ENCODE measurements at regions not wholly inside any gene's neighbourhood (a gene's known extent, or its start where the extent isn't known, plus 50 kb on each side); places are given as distances from the start of the nearest gene placed in this dataset.
"Not testable (repeated sequence)": the region's sequence is repeated elsewhere in the genome, so short reads cannot be mapped to it uniquely, and the experiment has no call there.

GRCh38 chr14:99030454-99030853 lies 241.5 kb downstream of the BCL11B start:
- H3K27ac ChIP-seq, result no peak overlapping the region
- TF ChIP-seq CTCF (conservative IDR thresholded peaks at IDR 0.05), result no peak

- TF ChIP-seq CTCF (conservative IDR thresholded peaks at IDR 0.05), result no peak
- no peak overlapping the region for H3K27ac ChIP-seq
Observed at GRCh38 chr14:99032759-99033158, 239.2 kb downstream of the BCL11B start.

- H3K27ac ChIP-seq, result no peak overlapping the region
- TF ChIP-seq CTCF (conservative IDR thresholded peaks at IDR 0.05), result no peak
Observed at GRCh38 chr14:99033951-99034350, 238.0 kb downstream of the BCL11B start.

GRCh38 chr14:99034711-99035171 lies 237.3 kb downstream of the BCL11B start:
- H3K27ac ChIP-seq, result no peak overlapping the region
- TF ChIP-seq CTCF (conservative IDR thresholded peaks at IDR 0.05), result no peak

GRCh38 chr14:99035268-99035667 lies 236.7 kb downstream of the BCL11B start:
- no peak for TF ChIP-seq CTCF (conservative IDR thresholded peaks at IDR 0.05)
- H3K27ac ChIP-seq, result no peak overlapping the region

GRCh38 chr14:99035712-99036610 lies 236.0 kb downstream of the BCL11B start:
- no peak for TF ChIP-seq CTCF (conservative IDR thresholded peaks at IDR 0.05)
- no peak overlapping the region for H3K27ac ChIP-seq

GRCh38 chr14:99036611-99037293 lies 235.2 kb downstream of the BCL11B start:
- H3K27ac ChIP-seq, result no peak overlapping the region
- no peak for TF ChIP-seq CTCF (conservative IDR thresholded peaks at IDR 0.05)

- not testable (repeated sequence) for H3K27ac ChIP-seq
Observed at GRCh38 chr14:99037326-99037725, 234.7 kb downstream of the BCL11B start.
